Testis (tissue), 2 donors: ENCODE measurements at regions not wholly inside any gene's neighbourhood (a gene's known extent, or its start where the extent isn't known, plus 50 kb on each side); places are given as distances from the start of the nearest gene placed in this dataset.
"Not testable (repeated sequence)": the region's sequence is repeated elsewhere in the genome, so short reads cannot be mapped to it uniquely, and the experiment has no call there.

Experiments used
- DNase-seq: peaks from one replicate; pipeline ENCODE4 v3.0.0-alpha.2; 2019
- H3K27ac ChIP-seq, 2 donors: fragments of 200-600 bp; sonication (generic); one replicate each; pipeline ENCODE4 v1.5.1; 2019
- H3K27me3 ChIP-seq: fragments of 200-600 bp; sonication (generic); one replicate; pipeline ENCODE4 v1.5.1; 2019
- H3K36me3 ChIP-seq: fragments of 200-600 bp; sonication (generic); one replicate; pipeline ENCODE4 v1.5.1; 2017; ENCODE audit warnings: low read depth; ENCODE audit errors: missing control alignments
- H3K4me1 ChIP-seq: fragments of 200-600 bp; sonication (generic); one replicate; pipeline ENCODE4 v1.5.1; 2019
- H3K4me3 ChIP-seq, 2 donors: fragments of 200-600 bp; sonication (generic); one replicate each; pipeline ENCODE4 v1.5.1; 2017 to 2019
- H3K9me3 ChIP-seq: fragments of 200-600 bp; sonication (generic); one replicate; pipeline ENCODE4 v1.5.1; 2017
- POLR2A ChIP-seq: fragments of 450-650 bp; IDR thresholded peaks from one replicate; pipeline ENCODE4 v1.6.1; 2017; ENCODE audit warnings: antibody characterized with exemption, mild to moderate bottlenecking, moderate library complexity
- WGBS, 2 donors: methylation state at CpG; one replicate each; pipeline ENCODE4 v1.1.5; 2018; 5-methylcytosine and 5-hydroxymethylcytosine counted together
- intact Hi-C: fragments of 100-400 bp; cut with DNase I; formaldehyde crosslinking; loops from one replicate; pipeline ENCODE4 v1.15.1; 2023; ENCODE audit warnings: low total_unique reads
- TF ChIP-seq, protein P1 (sequence below), 3 experiments: fragments of 450-650 bp in 2 of 3; fragments of 200-600 bp in 1 of 3; sonication (generic) in 1 of 3; IDR thresholded peaks; one replicate each; pipeline ENCODE4 v1.5.1; 2016 to 2019; ENCODE audit warnings: antibody characterized with exemption in 3 of 3, mild to moderate bottlenecking in 2 of 3, moderate library complexity in 1 of 3

GRCh38 chr3:190188197-190188596 lies 67.5 kb upstream of the P3H2 start:
- no peaks in the 10 kb centered on the region for H3K9me3 ChIP-seq
- no peaks in the 10 kb centered on the region for H3K36me3 ChIP-seq
- no peak overlapping the region for H3K4me3 ChIP-seq
- no peak overlapping the region for H3K27ac ChIP-seq
- 69 to 94% methylated on average over 2 of the region's 2 CpGs for WGBS, 2 donors
- no peak for DNase-seq
- H3K27me3 ChIP-seq: no peaks in the 10 kb centered on the region
- intact Hi-C loops: no loop called here
- TF ChIP-seq, protein P1, sequence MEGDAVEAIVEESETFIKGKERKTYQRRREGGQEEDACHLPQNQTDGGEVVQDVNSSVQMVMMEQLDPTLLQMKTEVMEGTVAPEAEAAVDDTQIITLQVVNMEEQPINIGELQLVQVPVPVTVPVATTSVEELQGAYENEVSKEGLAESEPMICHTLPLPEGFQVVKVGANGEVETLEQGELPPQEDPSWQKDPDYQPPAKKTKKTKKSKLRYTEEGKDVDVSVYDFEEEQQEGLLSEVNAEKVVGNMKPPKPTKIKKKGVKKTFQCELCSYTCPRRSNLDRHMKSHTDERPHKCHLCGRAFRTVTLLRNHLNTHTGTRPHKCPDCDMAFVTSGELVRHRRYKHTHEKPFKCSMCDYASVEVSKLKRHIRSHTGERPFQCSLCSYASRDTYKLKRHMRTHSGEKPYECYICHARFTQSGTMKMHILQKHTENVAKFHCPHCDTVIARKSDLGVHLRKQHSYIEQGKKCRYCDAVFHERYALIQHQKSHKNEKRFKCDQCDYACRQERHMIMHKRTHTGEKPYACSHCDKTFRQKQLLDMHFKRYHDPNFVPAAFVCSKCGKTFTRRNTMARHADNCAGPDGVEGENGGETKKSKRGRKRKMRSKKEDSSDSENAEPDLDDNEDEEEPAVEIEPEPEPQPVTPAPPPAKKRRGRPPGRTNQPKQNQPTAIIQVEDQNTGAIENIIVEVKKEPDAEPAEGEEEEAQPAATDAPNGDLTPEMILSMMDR (IDR thresholded peaks at IDR 0.05): no peak
- H3K4me1 ChIP-seq: no peaks in the 10 kb centered on the region

GRCh38 chr3:190183121-190183520 lies 62.4 kb upstream of the P3H2 start:
- DNase-seq: no peak
- Histone ChIP-seq H3K36me3 (no peaks in the 10 kb centered on the region), H3K9me3 (no peaks in the 10 kb centered on the region), H3K4me3 (no peak overlapping the region), H3K27me3 (no peaks in the 10 kb centered on the region), H3K4me1 (no peaks in the 10 kb centered on the region), H3K27ac (no peak overlapping the region)
- intact Hi-C loops: no loop called here
- TF ChIP-seq POLR2A: no peak
- TF ChIP-seq, protein P1 (IDR thresholded peaks at IDR 0.05): no peak
- WGBS, 2 donors: 47 to 50% methylated on average over 4 of the region's 4 CpGs

- 71 to 80% methylated on average over 12 of the region's 12 CpGs for WGBS, 2 donors
- intact Hi-C loops: no loop called here
- no peaks in the 10 kb centered on the region for H3K9me3 ChIP-seq
Observed at GRCh38 chr3:190182418-190183043, 61.8 kb upstream of the P3H2 start.

GRCh38 chr3:190180268-190180667 lies 59.6 kb upstream of the P3H2 start:
- Histone ChIP-seq H3K9me3 (no peaks in the 10 kb centered on the region), H3K4me1 (no peaks in the 10 kb centered on the region), H3K27ac (no peak overlapping the region), H3K4me3 (no peak overlapping the region), H3K27me3 (no peaks in the 10 kb centered on the region), H3K36me3 (no peaks in the 10 kb centered on the region)
- intact Hi-C loops: no loop called here
- no peak for DNase-seq
- WGBS, 2 donors: 86 to 98% methylated on average over 1 of the region's 1 CpG
- no peak for TF ChIP-seq POLR2A
- TF ChIP-seq, protein P1 (IDR thresholded peaks at IDR 0.05): no peak

More at GRCh38 chr3:190182418-190183043, 61.8 kb upstream of the P3H2 start:
- no peak overlapping the region for H3K27ac ChIP-seq
- no peaks in the 10 kb centered on the region for H3K27me3 ChIP-seq
- no peak for TF ChIP-seq POLR2A
- TF ChIP-seq, protein P1 (IDR thresholded peaks at IDR 0.05): no peak
- no peaks in the 10 kb centered on the region for H3K36me3 ChIP-seq
- H3K4me3 ChIP-seq: no peak overlapping the region
- no peak for DNase-seq
- no peaks in the 10 kb centered on the region for H3K4me1 ChIP-seq

- Histone ChIP-seq H3K36me3 (no peaks in the 10 kb centered on the region), H3K9me3 (no peaks in the 10 kb centered on the region), H3K27ac (no peak overlapping the region), H3K4me3 (no peak overlapping the region), H3K27me3 (no peaks in the 10 kb centered on the region), H3K4me1 (no peaks in the 10 kb centered on the region)
- 90 to 96% methylated on average over 2 of the region's 2 CpGs for WGBS, 2 donors
- intact Hi-C loops: no loop called here
- no peak for DNase-seq
- TF ChIP-seq, protein P1 (IDR thresholded peaks at IDR 0.05): no peak
- no peak for TF ChIP-seq POLR2A
Observed at GRCh38 chr3:190178779-190179178, 58.1 kb upstream of the P3H2 start.

DNA sequence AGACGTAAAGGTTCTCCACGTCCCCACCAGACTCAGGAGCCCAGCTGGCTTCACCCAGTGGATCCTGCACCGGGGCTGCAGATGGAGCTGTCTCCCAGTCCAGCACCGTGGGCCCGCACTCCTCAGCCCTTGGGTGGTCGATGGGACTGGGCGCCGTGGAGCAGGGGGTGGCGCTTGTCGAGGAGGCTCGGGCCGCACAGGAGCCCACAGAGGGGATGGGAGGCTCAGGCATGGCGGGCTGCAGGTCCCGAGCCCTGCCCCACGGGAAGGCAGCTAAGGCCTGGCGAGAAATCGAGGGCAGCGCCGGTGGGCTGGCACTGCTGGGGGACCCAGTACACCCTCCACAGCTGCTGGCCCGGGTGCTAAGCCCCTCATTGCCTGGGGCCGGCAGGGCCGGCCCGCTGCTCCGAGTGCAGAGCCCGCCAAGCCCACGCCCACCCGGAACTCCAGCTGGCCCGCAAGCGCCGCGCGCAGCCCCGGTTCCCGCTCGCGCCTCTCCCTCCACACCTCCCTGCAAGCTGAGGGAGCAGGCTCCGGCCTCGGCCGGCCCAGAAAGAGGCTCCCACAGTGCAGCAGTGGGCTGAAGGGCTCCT lies 56.3 kb upstream of the P3H2 start:
- H3K27me3 ChIP-seq, H3K36me3 ChIP-seq, DNase-seq, intact Hi-C loops, H3K4me1 ChIP-seq, H3K27ac ChIP-seq, H3K9me3 ChIP-seq: not testable (repeated sequence)
- 87% methylated on average over 39 of the region's 39 CpGs; no CpG with 5 or more reads in 1 of the 2 donors for WGBS, 2 donors
- H3K4me3 ChIP-seq: peak overlapping the region in 1 of 2 donors; percentile 36

DNA sequence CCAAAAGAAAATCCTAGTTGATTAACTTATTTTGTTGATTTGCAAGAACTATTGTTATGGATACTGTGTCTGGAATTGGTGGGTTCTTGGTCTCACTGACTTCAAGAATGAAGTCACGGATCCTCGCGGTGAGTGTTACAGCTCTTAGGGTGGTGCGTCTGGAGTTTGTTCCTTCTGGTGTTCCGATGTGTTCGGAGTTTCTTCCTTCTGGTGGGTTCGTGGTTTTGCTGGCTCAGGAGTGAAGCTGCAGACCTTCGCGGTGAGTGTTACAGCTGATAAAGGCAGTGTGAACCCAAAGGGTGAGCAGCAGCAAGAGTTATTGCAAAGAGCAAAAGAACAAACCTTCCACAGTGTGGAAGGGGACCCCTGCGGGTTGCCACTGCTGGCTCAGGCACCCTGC lies 55.4 kb upstream of the P3H2 start:
- H3K27me3 ChIP-seq, intact Hi-C loops: not testable (repeated sequence)
- WGBS, 2 donors: 82 to 88% methylated on average over 10 of the region's 10 CpGs

More for the DNA sequence above, 55.4 kb upstream of the P3H2 start:
- H3K4me3 ChIP-seq: peak overlapping the region in 1 of 2 donors; percentile 36
- H3K36me3 ChIP-seq, H3K27ac ChIP-seq, H3K9me3 ChIP-seq, H3K4me1 ChIP-seq: not testable (repeated sequence)
- DNase-seq: peak; percentile 18
